ENCODE measurements at regions not wholly inside any gene's neighbourhood (a gene's known extent, or its start where the extent isn't known, plus 50 kb on each side); places are given as distances from the start of the nearest gene placed in this dataset.

GRCh38 chr16:85971902-85972638, 73.1 kb downstream of the IRF8 start:
- DNase-seq = no peak

GRCh38 chr16:85974428-85975375, 75.7 kb downstream of the IRF8 start:
- DNase-seq = no peak

- DNase-seq = no peak
These were observed 76.6 kb downstream of the IRF8 start for GRCh38 chr16:85975451-85975981.

GRCh38 chr16:85978291-85978775, 79.4 kb downstream of the IRF8 start:
- DNase-seq = no peak

GRCh38 chr16:85978976-85979375, 80.0 kb downstream of the IRF8 start:
- DNase-seq = no peak

GRCh38 chr16:85979605-85980004, 80.6 kb downstream of the IRF8 start:
- no peak for DNase-seq

- no peak for DNase-seq
These were observed 81.7 kb downstream of the IRF8 start for GRCh38 chr16:85980686-85981085.

- no peak for DNase-seq
These were observed 83.0 kb downstream of the IRF8 start for GRCh38 chr16:85981826-85982562.

- DNase-seq = no peak
These were observed 83.6 kb downstream of the IRF8 start for GRCh38 chr16:85982563-85982939.

GRCh38 chr16:85983064-85983463, 84.1 kb downstream of the IRF8 start:
- no peak for DNase-seq

GRCh38 chr16:85983606-85984230, 84.8 kb downstream of the IRF8 start:
- no peak for DNase-seq

- DNase-seq = no peak
These were observed 85.4 kb downstream of the IRF8 start for GRCh38 chr16:85984231-85984880.

GRCh38 chr16:85984947-85985451, 86.0 kb downstream of the IRF8 start:
- DNase-seq = no peak

- DNase-seq = no peak
These were observed 88.2 kb downstream of the IRF8 start for GRCh38 chr16:85986931-85987749.

- DNase-seq = no peak
These were observed 88.8 kb downstream of the IRF8 start for GRCh38 chr16:85987750-85988078.

- no peak for DNase-seq
These were observed 89.3 kb downstream of the IRF8 start for GRCh38 chr16:85988306-85988705.

GRCh38 chr16:85988723-85989313, 89.9 kb downstream of the IRF8 start:
- DNase-seq = no peak

GRCh38 chr16:85989376-85989775, 90.4 kb downstream of the IRF8 start:
- DNase-seq = no peak

GRCh38 chr16:85989863-85990643, 91.1 kb downstream of the IRF8 start:
- DNase-seq = no peak

- DNase-seq = no peak
These were observed 91.9 kb downstream of the IRF8 start for GRCh38 chr16:85990861-85991301.

Measured in HCEC 1CT (cell line).